Transverse colon (tissue), 3 donors: ENCODE measurements at regions not wholly inside any gene's neighbourhood (a gene's known extent, or its start where the extent isn't known, plus 50 kb on each side); places are given as distances from the start of the nearest gene placed in this dataset.

Experiments used
- CTCF ChIP-seq, 5 experiments: fragments of 200-600 bp in 3 of 5; fragments of 450-650 bp in 2 of 5; sonication (generic) in 3 of 5; IDR thresholded peaks; 1 replicate in 2 of 5; 2 replicates in 3 of 5; pipeline ENCODE4 v1.5.1; 2016 to 2017; ENCODE audit warnings: antibody characterized with exemption in 5 of 5, inconsistent platforms in 3 of 5, mild to moderate bottlenecking in 2 of 5, moderate library complexity in 1 of 5
- EP300 ChIP-seq: sonication (generic); formaldehyde crosslinking; IDR thresholded peaks from one replicate; pipeline ENCODE4 v1.6.1; 2017; ENCODE audit warnings: antibody characterized with exemption, low read depth
- POLR2A ChIP-seq: fragments of 450-650 bp; IDR thresholded peaks from one replicate; pipeline ENCODE4 v1.6.1; 2016; ENCODE audit warnings: antibody characterized with exemption, mild to moderate bottlenecking, moderate library complexity

GRCh38 chr10:126754966-126755365 is 84.5 kb upstream of the C10orf90 start:
- TF ChIP-seq CTCF (IDR thresholded peaks at IDR 0.05) (no peak), EP300 (no peak), POLR2A (no peak)
